ENCODE measurements at regions not wholly inside any gene's neighbourhood (a gene's known extent, or its start where the extent isn't known, plus 50 kb on each side); places are given as distances from the start of the nearest gene placed in this dataset.
"Not testable (repeated sequence)": the region's sequence is repeated elsewhere in the genome, so short reads cannot be mapped to it uniquely, and the experiment has no call there.

GRCh38 chr17:37859451-37859850, 64.8 kb upstream of the TBC1D3K start:
- Mint-ChIP-seq H3K27me3 (peaks cover 6% of the 10 kb centered on the region), H3K4me3 (no peak overlapping the region), H3K36me3 (peaks cover 4% of the 10 kb centered on the region), H3K4me1 (ENCODE audit: low read depth) (peaks cover 2% of the 10 kb centered on the region), H3K27ac (no peak overlapping the region), H3K9me3 (ENCODE audit: low read depth) (peaks cover 8% of the 10 kb centered on the region)

- not testable (repeated sequence) for H3K9me3 Mint-ChIP-seq (ENCODE audit: low read depth); H3K27ac Mint-ChIP-seq; H3K4me3 Mint-ChIP-seq; H3K36me3 Mint-ChIP-seq; H3K4me1 Mint-ChIP-seq (ENCODE audit: low read depth); H3K27me3 Mint-ChIP-seq
Observed at GRCh38 chr17:37858391-37858790, 65.8 kb upstream of the TBC1D3K start.

GRCh38 chr17:37856245-37856644, 68.0 kb upstream of the TBC1D3K start:
- Mint-ChIP-seq H3K27ac (no peak overlapping the region), H3K9me3 (ENCODE audit: low read depth) (peaks cover 8% of the 10 kb centered on the region), H3K4me1 (ENCODE audit: low read depth) (peaks cover 2% of the 10 kb centered on the region), H3K4me3 (no peak overlapping the region), H3K27me3 (peaks cover 2% of the 10 kb centered on the region), H3K36me3 (peaks cover 4% of the 10 kb centered on the region)

GRCh38 chr17:37849617-37849972, 74.6 kb upstream of the TBC1D3K start:
- H3K27ac Mint-ChIP-seq: no peak overlapping the region
- H3K36me3 Mint-ChIP-seq: no peaks in the 10 kb centered on the region
- peaks cover 15% of the 10 kb centered on the region for H3K4me1 Mint-ChIP-seq (ENCODE audit: low read depth)
- H3K4me3 Mint-ChIP-seq: no peak overlapping the region
- peaks cover 1% of the 10 kb centered on the region for H3K27me3 Mint-ChIP-seq
- peaks cover 3% of the 10 kb centered on the region for H3K9me3 Mint-ChIP-seq (ENCODE audit: low read depth)

DNA sequence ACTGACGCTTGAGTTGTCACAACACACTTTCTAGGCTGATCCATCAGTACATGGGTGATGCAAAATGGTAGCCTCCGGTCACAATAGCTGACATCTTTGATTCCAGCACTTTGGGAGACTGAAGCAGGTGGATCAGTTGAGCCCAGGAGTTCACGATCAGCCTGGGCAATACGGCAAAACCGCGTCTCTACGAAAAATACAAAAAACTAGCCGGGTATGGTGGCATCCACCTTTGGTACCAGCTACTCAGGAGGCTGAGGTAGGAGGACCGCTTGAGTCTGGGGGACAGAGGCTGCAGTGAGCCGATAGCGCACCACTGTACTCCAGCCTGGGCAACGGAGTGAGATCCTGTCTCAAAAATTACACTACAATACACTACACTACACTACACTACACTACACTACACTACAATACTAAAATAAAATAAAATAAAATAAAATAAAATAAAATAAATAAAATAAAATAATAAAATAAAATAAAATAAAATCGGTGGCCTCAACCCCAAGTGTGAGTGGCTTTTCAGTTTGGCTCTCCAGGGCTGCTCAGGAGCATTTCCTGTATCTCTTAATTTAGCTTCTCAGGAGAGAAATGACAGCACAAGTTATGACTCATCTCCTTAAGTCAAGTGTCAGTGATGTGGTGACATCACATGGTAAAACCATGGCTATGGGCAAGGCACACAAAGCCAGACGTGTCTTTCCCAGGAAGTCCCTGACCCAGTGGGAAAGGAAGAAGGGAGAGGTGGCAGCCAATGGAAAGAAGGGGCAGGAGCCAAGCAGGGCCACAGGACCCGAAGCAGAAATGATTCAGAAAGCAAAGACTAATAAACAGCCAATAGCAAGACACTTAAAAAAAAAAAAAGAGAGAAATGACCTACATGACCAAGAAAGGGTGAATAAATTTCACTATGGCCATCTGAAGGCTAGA, 75.3 kb upstream of the TBC1D3K start:
- H3K4me3 Mint-ChIP-seq: no peak overlapping the region
- H3K4me1 Mint-ChIP-seq (ENCODE audit: low read depth): peaks cover 20% of the 10 kb centered on the region
- H3K9me3 Mint-ChIP-seq (ENCODE audit: low read depth): peaks cover 3% of the 10 kb centered on the region
- no peaks in the 10 kb centered on the region for H3K36me3 Mint-ChIP-seq
- H3K27ac Mint-ChIP-seq: no peak overlapping the region
- H3K27me3 Mint-ChIP-seq: peaks cover 1% of the 10 kb centered on the region

DNA sequence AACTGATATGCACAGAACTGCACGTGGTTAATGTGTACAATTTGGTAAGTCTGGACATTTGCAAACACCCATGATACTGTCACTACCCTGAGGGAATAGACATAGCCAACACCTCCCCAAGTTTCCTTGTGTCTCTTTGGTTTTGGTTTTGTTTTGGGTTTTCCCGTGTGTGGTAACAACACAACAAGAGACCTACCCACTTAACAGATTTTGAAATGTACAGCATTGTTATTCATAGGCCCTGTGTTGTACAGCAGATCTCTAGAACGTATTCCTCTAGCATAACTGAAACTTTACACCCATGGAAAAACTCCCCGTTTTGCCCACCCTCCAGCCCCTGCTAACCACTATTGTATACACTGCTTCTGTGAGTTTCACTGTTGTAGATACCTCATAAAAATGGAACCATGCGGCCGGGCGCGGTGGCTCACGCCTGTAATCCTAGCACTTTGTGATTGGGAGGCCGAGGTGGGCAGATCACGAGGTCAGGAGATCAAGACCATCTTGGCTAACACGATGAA, 76.3 kb upstream of the TBC1D3K start:
- peaks cover 3% of the 10 kb centered on the region for H3K9me3 Mint-ChIP-seq (ENCODE audit: low read depth)
- no peaks in the 10 kb centered on the region for H3K36me3 Mint-ChIP-seq
- no peak overlapping the region for H3K4me3 Mint-ChIP-seq
- peaks cover 1% of the 10 kb centered on the region for H3K27me3 Mint-ChIP-seq
- H3K27ac Mint-ChIP-seq: no peak overlapping the region
- H3K4me1 Mint-ChIP-seq (ENCODE audit: low read depth): peaks cover 20% of the 10 kb centered on the region

DNA sequence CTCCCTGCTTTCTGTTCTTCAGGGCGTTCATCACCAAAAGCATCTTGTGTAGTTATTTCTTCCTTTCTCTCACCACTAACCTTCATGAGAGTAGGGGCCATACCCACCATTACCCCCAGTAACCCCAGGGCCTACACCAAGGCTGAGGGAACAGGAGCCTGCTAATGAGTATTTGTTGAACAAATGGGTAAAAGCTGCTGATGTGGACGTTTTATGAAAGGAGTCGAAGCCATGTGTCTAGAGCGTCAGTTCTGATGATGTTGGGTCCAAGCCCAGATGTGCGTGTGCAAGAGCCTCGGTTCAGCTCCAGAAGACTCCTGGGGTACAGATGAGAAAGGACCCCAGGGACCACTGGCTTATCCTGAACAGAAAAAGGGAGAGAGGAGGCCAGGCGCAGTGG, 77.1 kb upstream of the TBC1D3K start:
- Mint-ChIP-seq H3K4me3 (no peak overlapping the region), H3K27ac (no peak overlapping the region), H3K27me3 (peaks cover 1% of the 10 kb centered on the region), H3K4me1 (ENCODE audit: low read depth) (peaks cover 20% of the 10 kb centered on the region), H3K9me3 (ENCODE audit: low read depth) (peaks cover 3% of the 10 kb centered on the region), H3K36me3 (no peaks in the 10 kb centered on the region)

GRCh38 chr17:37844977-37845293, 79.3 kb upstream of the TBC1D3K start:
- Mint-ChIP-seq H3K4me1 (ENCODE audit: low read depth) (peaks cover 20% of the 10 kb centered on the region), H3K4me3 (peak overlapping the region; percentile 59)

GRCh38 chr17:37844158-37844976, 79.8 kb upstream of the TBC1D3K start:
- Mint-ChIP-seq H3K9me3 (ENCODE audit: low read depth) (peaks cover 3% of the 10 kb centered on the region), H3K4me1 (ENCODE audit: low read depth) (peaks cover 16% of the 10 kb centered on the region), H3K4me3 (peak overlapping the region; percentile 59), H3K27me3 (peaks cover 1% of the 10 kb centered on the region), H3K27ac (peak overlapping the region; percentile 68), H3K36me3 (no peaks in the 10 kb centered on the region)

More at GRCh38 chr17:37844977-37845293, 79.3 kb upstream of the TBC1D3K start:
- Mint-ChIP-seq H3K9me3 (ENCODE audit: low read depth) (peaks cover 3% of the 10 kb centered on the region), H3K27me3 (peaks cover 1% of the 10 kb centered on the region), H3K36me3 (no peaks in the 10 kb centered on the region), H3K27ac (peak overlapping the region; percentile 68)

DNA sequence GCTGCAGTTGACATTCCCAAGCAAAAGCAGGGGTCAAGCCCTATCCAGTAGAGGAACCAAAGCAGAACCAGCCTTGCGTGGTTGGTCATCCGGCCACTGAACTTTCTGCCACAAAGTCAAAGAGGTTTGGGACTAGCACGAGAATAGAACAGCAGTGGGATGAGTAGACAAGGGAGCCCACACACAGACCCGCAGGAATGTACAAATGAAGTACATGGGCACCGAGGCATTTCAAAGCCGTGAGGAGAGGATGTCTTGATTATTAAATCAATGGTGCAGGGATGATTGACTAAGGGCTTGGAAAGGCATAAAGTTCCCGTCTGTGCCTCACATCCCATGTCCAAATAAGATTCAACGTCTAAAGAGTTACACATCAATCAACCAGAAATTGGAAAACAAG, 81.8 kb upstream of the TBC1D3K start:
- H3K9me3 Mint-ChIP-seq (ENCODE audit: low read depth): no peaks in the 10 kb centered on the region
- H3K27me3 Mint-ChIP-seq: peaks cover 5% of the 10 kb centered on the region
- H3K4me3 Mint-ChIP-seq: no peak overlapping the region
- no peaks in the 10 kb centered on the region for H3K36me3 Mint-ChIP-seq
- no peak overlapping the region for H3K27ac Mint-ChIP-seq
- H3K4me1 Mint-ChIP-seq (ENCODE audit: low read depth): peaks cover 8% of the 10 kb centered on the region

DNA sequence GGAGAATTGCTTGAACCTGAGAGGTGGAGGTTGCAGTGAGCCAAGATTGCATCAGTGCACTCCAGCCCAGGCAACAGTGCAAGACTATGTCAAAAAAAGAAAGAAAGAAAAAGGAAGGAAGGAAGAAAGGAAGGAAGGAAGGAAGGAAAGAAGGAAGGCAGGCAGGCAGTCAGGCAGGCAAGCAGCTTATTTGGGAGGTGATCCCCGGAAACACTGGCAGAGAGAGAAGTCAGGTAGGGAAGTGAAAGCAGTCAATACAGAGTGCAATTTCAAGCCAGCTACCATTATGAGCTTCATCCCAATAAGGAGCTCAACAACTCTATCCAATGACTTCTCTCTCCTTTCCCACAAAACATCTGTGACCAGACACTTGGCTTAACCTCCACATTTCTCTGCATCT, 83.0 kb upstream of the TBC1D3K start:
- Mint-ChIP-seq H3K9me3 (ENCODE audit: low read depth) (no peaks in the 10 kb centered on the region), H3K27me3 (peaks cover 8% of the 10 kb centered on the region), H3K36me3 (no peaks in the 10 kb centered on the region), H3K27ac (no peak overlapping the region), H3K4me3 (no peak overlapping the region), H3K4me1 (ENCODE audit: low read depth) (peaks cover 8% of the 10 kb centered on the region)

DNA sequence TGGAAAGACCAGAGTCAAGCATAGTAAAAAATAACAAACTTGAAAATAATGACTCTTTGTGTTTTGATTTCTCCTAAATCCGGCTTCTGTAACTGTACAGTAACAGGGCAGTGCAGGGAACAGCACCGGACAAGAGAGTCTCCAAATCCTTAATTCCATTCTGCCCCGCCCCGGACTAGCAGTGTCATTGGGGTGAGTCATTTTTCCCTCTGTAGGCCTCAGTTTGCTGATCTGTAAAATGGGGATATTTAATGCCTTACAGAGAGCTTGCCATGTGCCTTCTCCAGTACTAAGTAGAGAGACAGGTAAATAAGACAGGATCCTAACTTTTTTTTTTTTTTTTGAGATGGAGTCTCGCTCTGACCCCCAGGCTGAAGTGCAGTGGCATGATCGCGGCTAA, 83.6 kb upstream of the TBC1D3K start:
- Mint-ChIP-seq H3K36me3 (no peaks in the 10 kb centered on the region), H3K27ac (no peak overlapping the region), H3K4me1 (ENCODE audit: low read depth) (peaks cover 8% of the 10 kb centered on the region), H3K9me3 (ENCODE audit: low read depth) (no peaks in the 10 kb centered on the region), H3K4me3 (no peak overlapping the region), H3K27me3 (peaks cover 9% of the 10 kb centered on the region)

- no peak overlapping the region for H3K27ac Mint-ChIP-seq
- no peak overlapping the region for H3K4me3 Mint-ChIP-seq
- H3K4me1 Mint-ChIP-seq (ENCODE audit: low read depth): peaks cover 4% of the 10 kb centered on the region
- no peaks in the 10 kb centered on the region for H3K36me3 Mint-ChIP-seq
- H3K27me3 Mint-ChIP-seq: peaks cover 9% of the 10 kb centered on the region
- H3K9me3 Mint-ChIP-seq (ENCODE audit: low read depth): no peaks in the 10 kb centered on the region
Observed at GRCh38 chr17:37839196-37839978, 84.8 kb upstream of the TBC1D3K start.

- no peaks in the 10 kb centered on the region for H3K9me3 Mint-ChIP-seq (ENCODE audit: low read depth)
- no peaks in the 10 kb centered on the region for H3K4me1 Mint-ChIP-seq (ENCODE audit: low read depth)
- H3K27ac Mint-ChIP-seq: no peak overlapping the region
- no peaks in the 10 kb centered on the region for H3K36me3 Mint-ChIP-seq
- peaks cover 11% of the 10 kb centered on the region for H3K27me3 Mint-ChIP-seq
- H3K4me3 Mint-ChIP-seq: no peak overlapping the region
Observed at GRCh38 chr17:37838276-37838675, 85.9 kb upstream of the TBC1D3K start.

GRCh38 chr17:37836593-37836992, 87.6 kb upstream of the TBC1D3K start:
- Mint-ChIP-seq H3K4me1 (ENCODE audit: low read depth) (peaks cover 1% of the 10 kb centered on the region), H3K4me3 (no peak overlapping the region), H3K9me3 (ENCODE audit: low read depth) (no peaks in the 10 kb centered on the region), H3K27me3 (peaks cover 13% of the 10 kb centered on the region), H3K36me3 (no peaks in the 10 kb centered on the region), H3K27ac (no peak overlapping the region)
